T-helper 17 cell (primary cell): ENCODE measurements at regions not wholly inside any gene's neighbourhood (a gene's known extent, or its start where the extent isn't known, plus 50 kb on each side); places are given as distances from the start of the nearest gene placed in this dataset.

Source experiments
- ATAC-seq: fragments of 150-1000 bp; cut with Tn5 transposase; 2 replicates; pipeline ENCODE4 v1.10.0; 2021; ENCODE audit warnings: mild to moderate bottlenecking, moderate library complexity
- DNase-seq, 3 donors: peaks; one replicate each; pipeline versions ENCODE4 v3.0.0 to v3.0.0-alpha.2; 2020 to 2021
- H3K9me3 ChIP-seq: one replicate; pipeline ENCODE4 v1.7.0; 2013; ENCODE audit warnings: low read length, mild to moderate bottlenecking; ENCODE audit not compliant: control insufficient read depth, poor library complexity, severe bottlenecking
- H3K27ac Mint-ChIP-seq: one replicate; pipeline ENCODE4 v1.8.0; 2022; ENCODE audit warnings: mild to moderate bottlenecking, moderate library complexity, mixed read lengths
- H3K27me3 Mint-ChIP-seq: one replicate; pipeline ENCODE4 v1.8.0; 2022; ENCODE audit warnings: mixed read lengths
- H3K36me3 Mint-ChIP-seq: one replicate; pipeline ENCODE4 v1.8.0; 2022; ENCODE audit warnings: low read depth, mixed read lengths
- H3K4me1 Mint-ChIP-seq: one replicate; pipeline ENCODE4 v1.8.0; 2022; ENCODE audit warnings: mild to moderate bottlenecking, mixed read lengths
- H3K4me3 Mint-ChIP-seq: one replicate; pipeline ENCODE4 v1.8.0; 2022; ENCODE audit warnings: mild to moderate bottlenecking, moderate library complexity, mixed read lengths

- DNase-seq (no peak), ATAC-seq (no peak)
- no peaks in the 10 kb centered on the region for H3K9me3 ChIP-seq
- H3K36me3 Mint-ChIP-seq, result no peaks in the 10 kb centered on the region
- no peak overlapping the region for H3K27ac Mint-ChIP-seq
- H3K4me3 Mint-ChIP-seq, result no peak overlapping the region
- no peaks in the 10 kb centered on the region for H3K27me3 Mint-ChIP-seq
- H3K4me1 Mint-ChIP-seq, result no peaks in the 10 kb centered on the region
These were observed 51.5 kb upstream of the GRM3 start for GRCh38 chr7:86592185-86592584.

DNA sequence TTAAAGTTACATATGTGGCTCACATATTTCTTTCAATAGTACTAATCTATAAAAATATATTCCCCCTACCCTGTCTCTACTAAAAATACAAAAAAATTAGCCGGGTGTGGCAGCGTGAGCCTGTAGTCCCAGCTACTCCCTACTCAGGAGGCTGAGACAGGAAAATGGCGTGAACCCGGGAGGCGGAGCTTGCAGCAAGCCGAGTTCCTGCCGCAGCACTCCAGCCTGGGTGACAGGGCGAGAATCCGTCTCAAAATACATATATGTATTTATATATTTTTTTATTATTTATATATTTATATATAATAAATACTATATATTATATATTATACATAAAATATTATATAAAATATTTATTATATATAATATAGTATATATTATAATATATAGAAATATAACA lies 69.7 kb upstream of the GRM3 start:
- ATAC-seq, result no peak
- DNase-seq, result no peak
- Mint-ChIP-seq H3K36me3 (no peaks in the 10 kb centered on the region), H3K27me3 (no peaks in the 10 kb centered on the region), H3K4me1 (no peaks in the 10 kb centered on the region), H3K4me3 (no peak overlapping the region), H3K27ac (no peak overlapping the region)
- H3K9me3 ChIP-seq, result no peaks in the 10 kb centered on the region

DNA sequence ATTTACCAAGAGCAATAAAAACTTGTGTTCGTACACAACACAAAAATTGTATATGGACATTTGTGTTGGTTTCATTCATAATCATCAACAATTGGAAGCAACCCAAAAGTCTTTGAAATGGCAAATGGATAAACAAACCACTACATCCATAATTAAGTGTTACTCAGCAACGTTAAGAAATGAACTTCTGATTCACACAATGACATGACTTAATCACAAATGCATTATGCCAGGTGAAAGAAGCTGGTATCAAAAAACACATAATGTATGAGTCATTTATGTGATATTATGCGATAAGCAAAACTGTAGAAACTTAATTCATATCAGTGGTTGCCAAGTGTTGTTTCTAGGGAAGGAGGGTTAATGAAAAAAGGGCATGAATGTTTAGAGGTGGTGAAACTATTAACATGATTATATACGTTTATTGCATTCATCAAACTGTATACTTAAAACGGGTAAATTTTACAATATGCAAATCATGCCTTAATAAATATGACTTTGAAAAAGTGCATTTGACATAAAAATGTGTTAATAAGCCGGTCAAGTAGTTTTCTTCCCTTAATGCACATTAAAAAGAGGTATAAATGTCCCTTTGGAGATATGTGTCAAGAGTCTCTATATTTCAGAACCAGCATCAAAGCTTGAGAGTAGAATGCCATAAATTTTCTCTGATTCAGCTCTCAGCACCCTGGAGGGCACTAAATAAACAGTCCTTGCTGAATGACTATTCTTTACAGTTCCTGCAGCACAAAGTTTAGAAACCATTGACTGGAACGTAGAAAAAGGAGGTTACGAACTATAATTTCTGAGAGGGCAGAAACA lies 84.8 kb upstream of the GRM3 start:
- DNase-seq, result no peak
- no peaks in the 10 kb centered on the region for H3K4me1 Mint-ChIP-seq
- ATAC-seq, result no peak
- H3K27ac Mint-ChIP-seq, result no peak overlapping the region
- no peaks in the 10 kb centered on the region for H3K9me3 ChIP-seq
- no peaks in the 10 kb centered on the region for H3K36me3 Mint-ChIP-seq
- no peak overlapping the region for H3K4me3 Mint-ChIP-seq
- H3K27me3 Mint-ChIP-seq, result no peaks in the 10 kb centered on the region

DNA sequence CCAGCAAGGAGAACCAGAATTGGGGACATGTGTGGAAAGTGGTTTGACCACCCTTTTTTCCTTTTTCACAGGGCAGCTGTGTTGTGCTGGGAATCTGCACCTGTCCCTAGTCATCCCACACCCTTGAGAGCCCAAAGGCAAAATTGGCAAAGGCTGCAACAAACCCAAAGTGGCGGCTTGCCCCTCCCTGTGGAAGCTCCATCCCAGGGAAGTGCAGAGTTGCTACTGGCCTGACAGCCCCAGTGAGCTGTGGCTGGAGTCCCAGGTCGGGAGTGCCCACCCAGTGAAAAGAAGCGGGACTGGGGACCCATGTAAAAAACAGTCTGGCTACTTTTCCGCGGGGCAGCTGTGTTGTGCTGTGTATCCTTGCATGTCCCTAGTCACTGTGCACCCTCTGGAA lies 109.1 kb upstream of the GRM3 start:
- H3K27ac Mint-ChIP-seq, result no peak overlapping the region
- ATAC-seq (no peak), DNase-seq (no peak)

GRCh38 chr7:86504229-86504628 lies 139.5 kb upstream of the GRM3 start:
- Mint-ChIP-seq H3K4me1 (no peaks in the 10 kb centered on the region), H3K4me3 (no peak overlapping the region), H3K27ac (no peak overlapping the region), H3K36me3 (no peaks in the 10 kb centered on the region), H3K27me3 (no peaks in the 10 kb centered on the region)
- H3K9me3 ChIP-seq, result no peaks in the 10 kb centered on the region
- DNase-seq, result no peak
- ATAC-seq, result no peak

More for the DNA sequence above, 109.1 kb upstream of the GRM3 start:
- H3K9me3 ChIP-seq, result no peaks in the 10 kb centered on the region
- no peaks in the 10 kb centered on the region for H3K36me3 Mint-ChIP-seq
- H3K27me3 Mint-ChIP-seq, result no peaks in the 10 kb centered on the region
- no peaks in the 10 kb centered on the region for H3K4me1 Mint-ChIP-seq
- H3K4me3 Mint-ChIP-seq, result no peak overlapping the region

DNA sequence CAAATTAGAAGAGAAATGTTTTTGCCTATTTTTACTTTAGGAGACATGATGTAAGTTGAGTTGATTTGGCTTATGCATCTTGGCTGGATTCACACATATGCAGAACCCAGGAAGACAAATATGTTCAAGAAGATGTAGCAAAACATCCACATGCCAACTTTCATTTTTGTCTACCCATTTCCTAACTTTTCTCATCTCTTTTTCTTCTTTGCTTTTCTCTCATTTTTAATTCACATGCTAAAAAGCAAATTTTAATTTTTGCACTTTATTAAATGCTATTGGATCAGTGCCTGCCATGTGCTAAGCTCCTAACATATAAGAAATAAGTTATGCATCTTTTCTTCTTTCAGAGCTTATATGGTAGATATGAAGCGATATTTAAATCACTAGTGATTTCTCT lies 143.7 kb upstream of the GRM3 start:
- ATAC-seq (no peak), DNase-seq (no peak)
- no peaks in the 10 kb centered on the region for H3K9me3 ChIP-seq
- H3K4me1 Mint-ChIP-seq, result no peaks in the 10 kb centered on the region
- H3K27me3 Mint-ChIP-seq, result no peaks in the 10 kb centered on the region
- no peak overlapping the region for H3K27ac Mint-ChIP-seq
- no peak overlapping the region for H3K4me3 Mint-ChIP-seq
- no peaks in the 10 kb centered on the region for H3K36me3 Mint-ChIP-seq

DNA sequence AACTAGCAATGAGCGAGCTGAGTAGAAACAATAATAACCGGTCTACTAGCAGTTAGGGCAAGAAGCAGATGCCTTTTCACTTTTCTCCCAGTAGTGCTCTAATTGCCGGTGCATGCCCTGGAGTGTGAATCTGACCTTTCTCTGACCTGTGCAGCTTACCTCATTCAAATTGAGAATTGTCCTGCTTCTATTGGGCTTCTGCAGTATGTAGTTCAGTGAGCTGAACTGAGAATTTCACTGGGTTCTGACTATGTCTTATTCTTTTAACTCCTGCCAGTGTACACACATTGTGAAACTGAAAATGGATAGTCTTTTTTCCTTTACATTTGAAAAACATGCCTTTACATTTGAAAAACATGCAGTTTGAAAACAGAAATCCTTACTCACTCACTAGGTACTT lies 157.9 kb upstream of the GRM3 start:
- H3K27me3 Mint-ChIP-seq, result no peaks in the 10 kb centered on the region
- no peak overlapping the region for H3K4me3 Mint-ChIP-seq
- no peaks in the 10 kb centered on the region for H3K4me1 Mint-ChIP-seq
- DNase-seq (no peak), ATAC-seq (no peak)
- no peak overlapping the region for H3K27ac Mint-ChIP-seq
- no peaks in the 10 kb centered on the region for H3K9me3 ChIP-seq
- no peaks in the 10 kb centered on the region for H3K36me3 Mint-ChIP-seq

DNA sequence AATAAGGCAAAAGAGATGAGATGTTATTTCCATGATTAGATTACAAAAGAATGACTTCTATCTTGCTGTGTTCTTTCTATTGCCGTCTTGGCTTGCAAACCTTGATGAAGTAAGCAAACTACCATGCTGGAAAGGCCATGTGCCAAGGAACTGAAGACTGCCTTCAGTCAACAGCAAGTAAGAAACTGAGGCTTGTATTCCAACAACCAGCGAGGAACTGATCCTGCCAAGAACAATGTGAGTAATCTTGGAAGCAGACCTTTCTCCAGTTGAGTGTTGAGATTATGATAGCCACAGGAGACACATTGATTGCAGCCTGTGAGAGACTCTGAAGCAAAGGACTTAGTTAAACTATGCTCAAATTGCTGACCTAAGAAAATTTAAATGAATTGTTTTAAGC lies 164.6 kb upstream of the GRM3 start:
- ATAC-seq (no peak), DNase-seq (no peak)
- H3K27ac Mint-ChIP-seq, result no peak overlapping the region
- no peaks in the 10 kb centered on the region for H3K4me1 Mint-ChIP-seq
- no peaks in the 10 kb centered on the region for H3K27me3 Mint-ChIP-seq
- H3K36me3 Mint-ChIP-seq, result no peaks in the 10 kb centered on the region
- no peak overlapping the region for H3K4me3 Mint-ChIP-seq
- no peaks in the 10 kb centered on the region for H3K9me3 ChIP-seq

GRCh38 chr7:86477343-86477935 lies 166.3 kb upstream of the GRM3 start:
- ATAC-seq (no peak), DNase-seq (no peak)
- Mint-ChIP-seq H3K27me3 (no peaks in the 10 kb centered on the region), H3K27ac (no peak overlapping the region), H3K4me3 (no peak overlapping the region), H3K36me3 (no peaks in the 10 kb centered on the region), H3K4me1 (no peaks in the 10 kb centered on the region)
- H3K9me3 ChIP-seq, result no peaks in the 10 kb centered on the region

DNA sequence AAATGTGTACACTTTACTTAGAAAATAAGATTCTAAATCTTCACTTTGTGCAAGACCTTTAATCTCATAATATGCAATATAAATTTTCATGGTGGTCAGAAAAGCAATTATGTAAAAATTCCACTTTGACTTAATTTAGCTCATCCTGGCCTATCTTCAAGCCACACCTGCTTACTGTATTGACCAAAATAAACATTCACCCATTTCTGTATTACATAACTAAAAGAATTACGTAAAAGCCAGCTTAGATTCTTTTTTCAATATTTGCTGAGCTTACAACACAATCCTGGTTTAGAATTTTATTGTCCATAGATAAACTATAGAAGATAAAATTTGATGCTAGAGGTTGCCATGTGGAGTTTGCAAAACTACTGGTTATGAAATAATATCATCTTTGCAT lies 172.9 kb upstream of the GRM3 start:
- DNase-seq (no peak), ATAC-seq (no peak)
- Mint-ChIP-seq H3K27me3 (no peaks in the 10 kb centered on the region), H3K4me1 (no peaks in the 10 kb centered on the region), H3K4me3 (no peak overlapping the region), H3K36me3 (no peaks in the 10 kb centered on the region), H3K27ac (no peak overlapping the region)
- no peaks in the 10 kb centered on the region for H3K9me3 ChIP-seq

DNA sequence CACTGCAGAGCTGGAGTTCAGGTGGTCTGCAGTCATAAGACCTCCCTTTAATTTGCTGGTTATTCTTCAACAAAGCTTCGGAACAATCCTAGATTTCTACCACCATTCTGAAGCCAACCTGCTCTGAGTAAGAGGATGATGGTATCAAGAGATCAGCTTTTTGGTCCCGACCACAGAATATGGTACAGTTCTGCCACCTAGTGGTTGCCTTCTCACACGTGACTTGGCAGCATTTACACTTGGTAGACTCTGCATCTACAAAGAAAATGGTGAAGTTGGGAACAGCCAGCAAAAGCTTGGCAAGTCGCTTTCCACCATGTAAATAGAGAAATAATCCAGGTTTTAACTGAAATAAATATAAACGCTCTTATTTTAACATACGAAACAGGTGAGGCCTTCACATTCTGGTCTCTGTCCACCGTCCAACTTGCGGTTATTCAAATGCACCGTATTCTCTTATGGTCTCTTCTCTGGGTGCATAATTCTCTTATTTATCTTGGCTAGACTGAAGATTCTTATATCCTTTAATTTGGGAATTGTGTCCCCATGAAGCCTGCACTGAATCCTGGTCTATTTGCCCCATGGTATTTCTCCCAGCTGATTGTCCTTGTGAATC lies 173.9 kb upstream of the GRM3 start:
- Mint-ChIP-seq H3K27me3 (no peaks in the 10 kb centered on the region), H3K36me3 (no peaks in the 10 kb centered on the region), H3K4me3 (no peak overlapping the region), H3K4me1 (no peaks in the 10 kb centered on the region), H3K27ac (no peak overlapping the region)
- no peak for DNase-seq
- no peaks in the 10 kb centered on the region for H3K9me3 ChIP-seq
- ATAC-seq, result no peak

DNA sequence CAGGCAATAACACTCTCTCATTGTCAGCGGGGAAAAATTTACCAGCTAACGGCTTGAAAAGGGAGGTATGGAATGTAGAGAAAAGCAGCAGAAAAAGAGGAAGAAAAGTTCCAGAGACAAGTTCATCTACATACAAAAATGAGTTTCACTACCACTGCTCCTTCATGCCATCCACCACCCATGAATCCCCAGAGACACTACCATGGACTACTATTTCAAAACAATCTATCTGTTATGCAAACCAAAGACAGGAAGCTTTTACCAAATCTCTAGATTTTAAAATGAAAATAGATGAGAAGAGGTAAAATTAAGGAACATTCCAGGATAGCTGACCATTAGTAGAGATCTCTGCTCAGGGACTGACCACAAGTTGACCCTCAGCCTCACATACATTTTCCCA lies 189.0 kb upstream of the GRM3 start:
- no peak overlapping the region for H3K4me3 Mint-ChIP-seq
- H3K9me3 ChIP-seq, result no peaks in the 10 kb centered on the region
- no peaks in the 10 kb centered on the region for H3K36me3 Mint-ChIP-seq
- no peak overlapping the region for H3K27ac Mint-ChIP-seq
- ATAC-seq (no peak), DNase-seq (no peak)
- H3K4me1 Mint-ChIP-seq, result no peaks in the 10 kb centered on the region
- H3K27me3 Mint-ChIP-seq, result no peaks in the 10 kb centered on the region

- DNase-seq (no peak), ATAC-seq (no peak)
- H3K36me3 Mint-ChIP-seq, result no peaks in the 10 kb centered on the region
- no peak overlapping the region for H3K27ac Mint-ChIP-seq
- no peaks in the 10 kb centered on the region for H3K27me3 Mint-ChIP-seq
- H3K4me3 Mint-ChIP-seq, result no peak overlapping the region
- H3K9me3 ChIP-seq, result no peaks in the 10 kb centered on the region
- no peaks in the 10 kb centered on the region for H3K4me1 Mint-ChIP-seq
These were observed 190.3 kb upstream of the GRM3 start for GRCh38 chr7:86453454-86453853.

DNA sequence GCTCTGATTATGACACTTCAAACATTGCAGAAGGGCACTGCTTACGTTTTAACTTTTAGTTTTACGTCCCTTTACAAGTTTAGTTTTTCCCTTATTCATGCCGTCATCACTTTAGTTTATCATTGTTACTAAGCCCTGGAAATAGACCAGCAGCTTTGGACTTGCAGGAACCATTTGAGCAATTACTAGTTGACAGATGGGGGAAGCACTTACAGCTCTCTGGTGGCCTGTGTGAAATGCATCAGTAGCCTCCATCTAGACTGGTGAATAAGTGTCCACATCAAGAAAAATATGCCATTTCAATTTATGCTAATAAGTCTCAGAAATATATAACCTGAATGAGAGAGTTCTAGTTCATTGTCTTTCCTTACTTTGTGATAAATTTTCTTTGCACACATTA lies 194.9 kb upstream of the GRM3 start:
- H3K27ac Mint-ChIP-seq, result no peak overlapping the region
- DNase-seq (no peak), ATAC-seq (no peak)
- H3K4me1 Mint-ChIP-seq, result no peaks in the 10 kb centered on the region
- H3K36me3 Mint-ChIP-seq, result no peaks in the 10 kb centered on the region
- no peak overlapping the region for H3K4me3 Mint-ChIP-seq
- no peaks in the 10 kb centered on the region for H3K27me3 Mint-ChIP-seq
- no peaks in the 10 kb centered on the region for H3K9me3 ChIP-seq
